ENCODE measurements at regions not wholly inside any gene's neighbourhood (a gene's known extent, or its start where the extent isn't known, plus 50 kb on each side); places are given as distances from the start of the nearest gene placed in this dataset.

DNA sequence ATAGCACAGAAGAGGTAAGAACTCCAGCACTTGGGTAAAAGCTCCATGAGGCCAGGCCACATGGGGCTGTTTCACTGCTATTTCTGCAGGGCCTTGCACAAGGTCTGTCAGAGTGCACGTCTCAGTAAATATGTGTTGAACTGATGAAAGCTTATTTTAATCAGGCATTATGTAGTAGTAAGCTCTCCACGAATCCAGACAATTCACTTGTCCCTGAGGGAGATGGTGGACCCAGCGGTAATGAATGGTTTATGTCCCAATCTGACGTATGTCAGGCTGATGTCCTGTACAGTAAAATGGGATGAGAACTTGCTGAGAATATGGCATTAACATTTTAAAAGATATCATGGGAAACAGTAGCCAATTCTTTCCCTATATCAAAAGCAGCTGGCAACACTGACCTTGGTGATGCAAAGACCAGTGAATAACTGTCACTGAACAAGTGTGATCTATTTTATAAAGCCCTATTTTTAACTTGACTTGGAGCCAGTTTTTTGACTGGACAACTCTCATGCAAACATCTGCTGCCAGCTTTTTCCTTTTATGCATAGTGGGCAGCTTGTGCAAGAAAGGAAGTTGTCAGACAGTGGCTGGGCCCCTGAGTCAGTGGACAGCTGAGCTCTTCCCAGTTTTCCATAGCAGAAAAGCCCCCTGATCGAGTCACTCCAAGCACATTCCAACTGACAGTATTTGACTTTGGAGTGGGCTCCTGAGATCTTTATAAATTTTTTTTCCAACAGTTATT, 519.8 kb upstream of the MDFIC2 start:
- Histone ChIP-seq H3K9ac (ENCODE audit: low read depth, low read length) (no peak overlapping the region), H3K9me3 (ENCODE audit: insufficient read depth, low read length, severe bottlenecking) (no peaks in the 10 kb centered on the region), H3K27me3 (ENCODE audit: insufficient read depth, low read length, poor library complexity) (peaks cover 3% of the 10 kb centered on the region), H4K20me1 (ENCODE audit: insufficient read depth, low read length) (no peaks in the 10 kb centered on the region), H2AFZ (ENCODE audit: low read depth, low read length) (no peak overlapping the region), H3K27ac (ENCODE audit: low read length) (no peak overlapping the region), H3K4me3 (ENCODE audit: low read depth in 1 of 2, low read length in 2 of 2) (no peak overlapping the region), H3K4me2 (ENCODE audit: insufficient read depth, low read length) (no peak overlapping the region), H3K79me2 (ENCODE audit: insufficient read depth, low read length) (no peaks in the 10 kb centered on the region), H3K36me3 (ENCODE audit: insufficient read depth, low read length) (no peaks in the 10 kb centered on the region), H3K4me1 (ENCODE audit: insufficient read depth, low read length) (no peaks in the 10 kb centered on the region)
- ATAC-seq (ENCODE audit: insufficient read depth, low read depth) = no peak
- no peak for TF ChIP-seq EZH2 (IDR thresholded peaks at IDR 0.05; ENCODE audit: borderline replicate concordance, low read depth, low read length, severe bottlenecking)
- TF ChIP-seq, protein P1, sequence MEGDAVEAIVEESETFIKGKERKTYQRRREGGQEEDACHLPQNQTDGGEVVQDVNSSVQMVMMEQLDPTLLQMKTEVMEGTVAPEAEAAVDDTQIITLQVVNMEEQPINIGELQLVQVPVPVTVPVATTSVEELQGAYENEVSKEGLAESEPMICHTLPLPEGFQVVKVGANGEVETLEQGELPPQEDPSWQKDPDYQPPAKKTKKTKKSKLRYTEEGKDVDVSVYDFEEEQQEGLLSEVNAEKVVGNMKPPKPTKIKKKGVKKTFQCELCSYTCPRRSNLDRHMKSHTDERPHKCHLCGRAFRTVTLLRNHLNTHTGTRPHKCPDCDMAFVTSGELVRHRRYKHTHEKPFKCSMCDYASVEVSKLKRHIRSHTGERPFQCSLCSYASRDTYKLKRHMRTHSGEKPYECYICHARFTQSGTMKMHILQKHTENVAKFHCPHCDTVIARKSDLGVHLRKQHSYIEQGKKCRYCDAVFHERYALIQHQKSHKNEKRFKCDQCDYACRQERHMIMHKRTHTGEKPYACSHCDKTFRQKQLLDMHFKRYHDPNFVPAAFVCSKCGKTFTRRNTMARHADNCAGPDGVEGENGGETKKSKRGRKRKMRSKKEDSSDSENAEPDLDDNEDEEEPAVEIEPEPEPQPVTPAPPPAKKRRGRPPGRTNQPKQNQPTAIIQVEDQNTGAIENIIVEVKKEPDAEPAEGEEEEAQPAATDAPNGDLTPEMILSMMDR (IDR thresholded peaks at IDR 0.05; ENCODE audit: borderline replicate concordance, extremely low read depth, low read length, poor library complexity, severe bottlenecking) = no peak
- no peak for DNase-seq

- DNase-seq (no peak), ATAC-seq (ENCODE audit: insufficient read depth, low read depth) (no peak)
- H3K27me3 ChIP-seq (ENCODE audit: insufficient read depth, low read length, poor library complexity) = no peaks in the 10 kb centered on the region
- H3K27ac ChIP-seq (ENCODE audit: low read length) = no peak overlapping the region
- H3K4me2 ChIP-seq (ENCODE audit: insufficient read depth, low read length) = no peak overlapping the region
- no peaks in the 10 kb centered on the region for H3K36me3 ChIP-seq (ENCODE audit: insufficient read depth, low read length)
- H2AFZ ChIP-seq (ENCODE audit: low read depth, low read length) = no peak overlapping the region
- no peaks in the 10 kb centered on the region for H3K79me2 ChIP-seq (ENCODE audit: insufficient read depth, low read length)
- TF ChIP-seq, protein P1 (IDR thresholded peaks at IDR 0.05; ENCODE audit: borderline replicate concordance, extremely low read depth, low read length, poor library complexity, severe bottlenecking) = no peak
- no peak for TF ChIP-seq EZH2 (IDR thresholded peaks at IDR 0.05; ENCODE audit: borderline replicate concordance, low read depth, low read length, severe bottlenecking)
- no peak overlapping the region for H3K9ac ChIP-seq (ENCODE audit: low read depth, low read length)
- no peaks in the 10 kb centered on the region for H3K4me1 ChIP-seq (ENCODE audit: insufficient read depth, low read length)
- H3K9me3 ChIP-seq (ENCODE audit: insufficient read depth, low read length, severe bottlenecking) = no peaks in the 10 kb centered on the region
- H3K4me3 ChIP-seq (ENCODE audit: low read depth in 1 of 2, low read length in 2 of 2) = no peak overlapping the region
- no peaks in the 10 kb centered on the region for H4K20me1 ChIP-seq (ENCODE audit: insufficient read depth, low read length)
Observed at GRCh38 chr3:70829092-70829491, 516.7 kb upstream of the MDFIC2 start.

GRCh38 chr3:70824773-70825172, 512.3 kb upstream of the MDFIC2 start:
- no peak for DNase-seq
- H3K9ac ChIP-seq (ENCODE audit: low read depth, low read length) = no peak overlapping the region
- no peak overlapping the region for H3K4me3 ChIP-seq (ENCODE audit: low read depth in 1 of 2, low read length in 2 of 2)
- no peaks in the 10 kb centered on the region for H3K79me2 ChIP-seq (ENCODE audit: insufficient read depth, low read length)
- no peaks in the 10 kb centered on the region for H3K27me3 ChIP-seq (ENCODE audit: insufficient read depth, low read length, poor library complexity)
- H3K27ac ChIP-seq (ENCODE audit: low read length) = no peak overlapping the region
- H3K9me3 ChIP-seq (ENCODE audit: insufficient read depth, low read length, severe bottlenecking) = no peaks in the 10 kb centered on the region
- ATAC-seq (ENCODE audit: insufficient read depth, low read depth) = no peak
- no peaks in the 10 kb centered on the region for H3K36me3 ChIP-seq (ENCODE audit: insufficient read depth, low read length)
- no peak overlapping the region for H3K4me2 ChIP-seq (ENCODE audit: insufficient read depth, low read length)
- no peak overlapping the region for H2AFZ ChIP-seq (ENCODE audit: low read depth, low read length)
- H3K4me1 ChIP-seq (ENCODE audit: insufficient read depth, low read length) = no peaks in the 10 kb centered on the region
- no peaks in the 10 kb centered on the region for H4K20me1 ChIP-seq (ENCODE audit: insufficient read depth, low read length)
- no peak for TF ChIP-seq EZH2 (IDR thresholded peaks at IDR 0.05; ENCODE audit: borderline replicate concordance, low read depth, low read length, severe bottlenecking)
- TF ChIP-seq, protein P1 (IDR thresholded peaks at IDR 0.05; ENCODE audit: borderline replicate concordance, extremely low read depth, low read length, poor library complexity, severe bottlenecking) = no peak
